A549 (cell line): ENCODE measurements at regions not wholly inside any gene's neighbourhood (a gene's known extent, or its start where the extent isn't known, plus 50 kb on each side); places are given as distances from the start of the nearest gene placed in this dataset.

Source experiments
- ATAC-seq, 2 experiments: fragments of 200-7000 bp in 1 of 2; fragments of >200 bp in 1 of 2; cut with Nextera tagmentation in 1 of 2; cut with Tn5 transposase in 1 of 2; 3 replicates each; pipeline versions ENCODE4 v1.8.0 to v1.9.1; 2018 to 2020; ENCODE audit warnings: mild to moderate bottlenecking in 1 of 2, moderate library complexity in 1 of 2
- CTCF ChIA-PET: fragments of 300-600 bp; sonication (Branson Sonifier 250); formaldehyde crosslinking; extraction: SDS; loops from one replicate; lab custom pipeline; 2021; ENCODE audit warnings: antibody characterized with exemption, inconsistent platforms; lab: Yijun Ruan, JAX
- POLR2A ChIA-PET: fragments of 350-600 bp; formaldehyde crosslinking; extraction: SDS; loops from one replicate; lab custom pipeline; 2021; ENCODE audit warnings: antibody characterized with exemption, inconsistent platforms; lab: Yijun Ruan, JAX
- DNase-seq, 2 experiments: peaks; one replicate each; pipeline versions ENCODE4 v3.0.0 to v3.0.0-alpha.2; 2011 to 2016; ENCODE audit warnings: low read depth in 1 of 2, low spot score in 1 of 2
- FAIRE-seq: peaks from 2 replicates; lab custom pipeline; 2011; peaks lifted over from hg19 to GRCh38; lab: Jason Lieb, UNC
- H3K27ac ChIP-seq, 2 experiments: fragments of >200 bp; sonication (Bioruptor Twin); formaldehyde crosslinking; 3 replicates each; pipeline ENCODE4 v1.5.1; 2016 to 2017
- H3K4me1 ChIP-seq: fragments of >200 bp; sonication (Bioruptor Twin); formaldehyde crosslinking; 3 replicates; pipeline ENCODE4 v1.6.1; 2016
- H3K4me2 ChIP-seq: fragments of >200 bp; sonication (Bioruptor Twin); formaldehyde crosslinking; 3 replicates; pipeline ENCODE4 v1.6.1; 2016
- H3K4me3 ChIP-seq: fragments of >200 bp; sonication (Bioruptor Twin); formaldehyde crosslinking; 3 replicates; pipeline ENCODE4 v1.5.1; 2016
- H3K9me3 ChIP-seq: fragments of >200 bp; sonication (Bioruptor Twin); formaldehyde crosslinking; 3 replicates; pipeline ENCODE4 v1.6.1; 2016
- BHLHE40 ChIP-seq: IDR thresholded peaks from 2 replicates; pipeline ENCODE4 v1.6.1; 2012; ENCODE audit warnings: low read depth, low read length, inconsistent platforms
- CBX2 ChIP-seq: fragments of 200-600 bp; sonication (generic); IDR thresholded peaks from 2 replicates; pipeline ENCODE4 v1.6.1; 2016; ENCODE audit warnings: low read depth, mild to moderate bottlenecking, borderline replicate concordance
- CBX8 ChIP-seq: fragments of 200-600 bp; sonication (generic); IDR thresholded peaks from 2 replicates; pipeline ENCODE4 v1.6.1; 2016
- CHD2 ChIP-seq: fragments of 150-350 bp; IDR thresholded peaks from 2 replicates; pipeline ENCODE4 v1.6.1; 2014; ENCODE audit warnings: low read length; ENCODE audit not compliant: partially characterized antibody
- EHMT2 ChIP-seq: fragments of 200-600 bp; sonication (generic); IDR thresholded peaks from 2 replicates; pipeline ENCODE4 v1.6.1; 2016; ENCODE audit warnings: antibody characterized with exemption, low read depth, mild to moderate bottlenecking, moderate library complexity
- ELK1 ChIP-seq: fragments of 150-350 bp; IDR thresholded peaks from 2 replicates; pipeline ENCODE4 v1.6.1; 2014; ENCODE audit warnings: low read depth, mild to moderate bottlenecking, low read length
- FOXS1 ChIP-seq: fragments of 250-450 bp; sonication (Bioruptor Pico); IDR thresholded peaks from 2 replicates; pipeline ENCODE4 v1.5.0; 2020; ENCODE audit warnings: mild to moderate bottlenecking, moderate library complexity
- GATA3 ChIP-seq: IDR thresholded peaks from 2 replicates; pipeline ENCODE4 v1.6.1; 2012; ENCODE audit warnings: borderline replicate concordance
- HOXB13 ChIP-seq: fragments of 250-450 bp; sonication (Bioruptor Pico); IDR thresholded peaks from 2 replicates; pipeline ENCODE4 v1.5.0; 2020; ENCODE audit warnings: low read depth, mild to moderate bottlenecking, moderate library complexity
- JUN ChIP-seq, 2 experiments: fragments of >200 bp; sonication (Bioruptor Twin); formaldehyde crosslinking; IDR thresholded peaks; 2 replicates in 1 of 2; 3 replicates in 1 of 2; pipeline ENCODE4 v1.6.1; 2016 to 2017
- KDM1A ChIP-seq: fragments of 200-600 bp; sonication (generic); IDR thresholded peaks from 2 replicates; pipeline ENCODE4 v1.6.1; 2016; ENCODE audit warnings: low read depth, mild to moderate bottlenecking
- KDM5A ChIP-seq: fragments of 200-600 bp; sonication (generic); IDR thresholded peaks from 2 replicates; pipeline ENCODE4 v1.6.1; 2016; ENCODE audit warnings: antibody characterized with exemption, mild to moderate bottlenecking
- MAX ChIP-seq: IDR thresholded peaks from 2 replicates; pipeline ENCODE4 v1.6.1; 2012
- MYC ChIP-seq: IDR thresholded peaks from 2 replicates; pipeline ENCODE4 v1.6.1; 2012; ENCODE audit warnings: mild to moderate bottlenecking, inconsistent platforms, low read length, improper control_type of control experiment, borderline replicate concordance
- POLR2AphosphoS2 ChIP-seq: conservative IDR thresholded peaks from 2 replicates; pipeline ENCODE4 v1.6.1; 2012; ENCODE audit warnings: low read length, improper control_type of control experiment, inconsistent platforms
- RNF2 ChIP-seq: fragments of 200-600 bp; sonication (generic); IDR thresholded peaks from 2 replicates; pipeline ENCODE4 v1.6.1; 2016; ENCODE audit warnings: low read depth, mild to moderate bottlenecking, antibody characterized with exemption, moderate library complexity, borderline replicate concordance
- SMC3 ChIP-seq: fragments of >200 bp; sonication (Bioruptor Twin); formaldehyde crosslinking; IDR thresholded peaks from 3 replicates; pipeline ENCODE4 v1.6.1; 2018; ENCODE audit warnings: inconsistent platforms
- USF2 ChIP-seq: fragments of 450-650 bp; IDR thresholded peaks from 2 replicates; pipeline ENCODE4 v1.6.1; 2014; ENCODE audit warnings: antibody characterized with exemption
- ZSCAN20 ChIP-seq: fragments of 250-450 bp; sonication (Bioruptor Pico); IDR thresholded peaks from 2 replicates; pipeline ENCODE4 v1.8.0; 2022; ENCODE audit warnings: mild to moderate bottlenecking, moderate library complexity
- WGBS: methylation state at CpG from one replicate; pipeline ENCODE4 v1.1.6; 2017; ENCODE audit errors: missing lambda C conversion rate; 5-methylcytosine and 5-hydroxymethylcytosine counted together
- TF ChIP-seq, protein P1 (sequence below): fragments of 200-600 bp; sonication (generic); IDR thresholded peaks from 2 replicates; pipeline ENCODE4 v1.6.1; 2016; ENCODE audit warnings: antibody characterized with exemption, mild to moderate bottlenecking, moderate library complexity
- TF ChIP-seq, protein P2 (sequence below): fragments of 250-450 bp; sonication (Bioruptor Pico); IDR thresholded peaks from 2 replicates; pipeline ENCODE4 v1.5.0; 2021; ENCODE audit warnings: mild to moderate bottlenecking, moderate library complexity, borderline replicate concordance
- TF ChIP-seq, protein P3 (sequence below): IDR thresholded peaks from 2 replicates; pipeline ENCODE4 v1.6.1; 2012; ENCODE audit warnings: low read depth, borderline replicate concordance

DNA sequence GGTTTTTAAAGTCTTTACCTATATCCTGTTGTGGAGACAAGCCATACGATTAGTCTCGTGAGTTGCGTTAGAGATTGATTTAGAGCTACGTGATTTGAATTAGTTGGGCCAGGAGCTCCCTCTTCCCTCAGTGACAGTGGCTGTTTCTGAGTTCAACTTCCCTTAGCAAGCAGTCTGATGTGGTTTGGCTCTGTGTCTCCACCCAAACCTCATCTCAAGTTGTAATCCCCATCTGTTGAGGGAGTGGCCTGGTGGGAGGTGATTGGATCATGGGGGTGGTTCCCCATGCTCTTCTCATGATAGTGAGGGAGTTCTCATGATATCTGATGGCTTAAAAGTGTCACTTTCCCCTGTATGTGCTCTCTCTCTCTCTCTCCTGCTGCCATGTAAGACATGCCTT, 192.9 kb upstream of the PTGFR start:
- 79% methylated on average over 4 of the region's 4 CpGs for WGBS

DNA sequence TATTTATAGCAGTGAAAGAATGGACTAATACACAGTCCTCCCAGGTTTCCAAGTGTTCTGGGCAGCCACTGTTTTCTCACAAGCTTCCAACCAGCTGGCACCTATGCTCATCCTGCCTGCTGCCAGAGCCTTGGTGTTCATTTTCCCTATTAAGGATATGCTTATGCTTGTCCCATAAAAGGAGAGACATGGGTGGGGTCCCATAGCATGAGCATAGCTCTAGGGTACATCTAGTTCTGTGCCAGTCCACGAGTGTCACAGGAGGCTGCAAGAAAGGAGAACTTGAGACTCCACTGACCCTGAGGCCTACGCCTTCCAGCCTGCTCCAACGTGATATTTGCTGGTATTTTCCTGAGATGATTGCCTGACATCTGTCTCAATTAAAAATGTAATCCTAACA, 192.4 kb upstream of the PTGFR start:
- H3K4me2 ChIP-seq, result no peak overlapping the region
- POLR2A ChIA-PET, result no interaction called here
- no peak overlapping the region for H3K4me3 ChIP-seq
- 13% methylated on average over 1 of the region's 3 CpGs for WGBS
- no peaks in the 10 kb centered on the region for H3K4me1 ChIP-seq
- DNase-seq, result no peak
- H3K27ac ChIP-seq, result no peak overlapping the region
- no peak for TF ChIP-seq CBX2
- TF ChIP-seq KDM5A, result no peak
- TF ChIP-seq RNF2, result no peak
- TF ChIP-seq ZSCAN20 (CRISPR knock-in tag), result no peak
- no peak for TF ChIP-seq ELK1
- TF ChIP-seq MAX, result no peak
- no peaks in the 10 kb centered on the region for H3K9me3 ChIP-seq
- CTCF ChIA-PET, result no interaction called here
- ATAC-seq, result no peak
- no peak for FAIRE-seq

More for the DNA sequence above, 192.9 kb upstream of the PTGFR start:
- no peak for FAIRE-seq
- H3K4me1 ChIP-seq, result no peaks in the 10 kb centered on the region
- no peak for TF ChIP-seq FOXS1
- no peak for TF ChIP-seq SMC3
- TF ChIP-seq, protein P1, sequence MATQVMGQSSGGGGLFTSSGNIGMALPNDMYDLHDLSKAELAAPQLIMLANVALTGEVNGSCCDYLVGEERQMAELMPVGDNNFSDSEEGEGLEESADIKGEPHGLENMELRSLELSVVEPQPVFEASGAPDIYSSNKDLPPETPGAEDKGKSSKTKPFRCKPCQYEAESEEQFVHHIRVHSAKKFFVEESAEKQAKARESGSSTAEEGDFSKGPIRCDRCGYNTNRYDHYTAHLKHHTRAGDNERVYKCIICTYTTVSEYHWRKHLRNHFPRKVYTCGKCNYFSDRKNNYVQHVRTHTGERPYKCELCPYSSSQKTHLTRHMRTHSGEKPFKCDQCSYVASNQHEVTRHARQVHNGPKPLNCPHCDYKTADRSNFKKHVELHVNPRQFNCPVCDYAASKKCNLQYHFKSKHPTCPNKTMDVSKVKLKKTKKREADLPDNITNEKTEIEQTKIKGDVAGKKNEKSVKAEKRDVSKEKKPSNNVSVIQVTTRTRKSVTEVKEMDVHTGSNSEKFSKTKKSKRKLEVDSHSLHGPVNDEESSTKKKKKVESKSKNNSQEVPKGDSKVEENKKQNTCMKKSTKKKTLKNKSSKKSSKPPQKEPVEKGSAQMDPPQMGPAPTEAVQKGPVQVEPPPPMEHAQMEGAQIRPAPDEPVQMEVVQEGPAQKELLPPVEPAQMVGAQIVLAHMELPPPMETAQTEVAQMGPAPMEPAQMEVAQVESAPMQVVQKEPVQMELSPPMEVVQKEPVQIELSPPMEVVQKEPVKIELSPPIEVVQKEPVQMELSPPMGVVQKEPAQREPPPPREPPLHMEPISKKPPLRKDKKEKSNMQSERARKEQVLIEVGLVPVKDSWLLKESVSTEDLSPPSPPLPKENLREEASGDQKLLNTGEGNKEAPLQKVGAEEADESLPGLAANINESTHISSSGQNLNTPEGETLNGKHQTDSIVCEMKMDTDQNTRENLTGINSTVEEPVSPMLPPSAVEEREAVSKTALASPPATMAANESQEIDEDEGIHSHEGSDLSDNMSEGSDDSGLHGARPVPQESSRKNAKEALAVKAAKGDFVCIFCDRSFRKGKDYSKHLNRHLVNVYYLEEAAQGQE, result no peak
- TF ChIP-seq MYC, result no peak
- no peak for TF ChIP-seq BHLHE40
- TF ChIP-seq CBX8, result no peak
- TF ChIP-seq, protein P2, sequence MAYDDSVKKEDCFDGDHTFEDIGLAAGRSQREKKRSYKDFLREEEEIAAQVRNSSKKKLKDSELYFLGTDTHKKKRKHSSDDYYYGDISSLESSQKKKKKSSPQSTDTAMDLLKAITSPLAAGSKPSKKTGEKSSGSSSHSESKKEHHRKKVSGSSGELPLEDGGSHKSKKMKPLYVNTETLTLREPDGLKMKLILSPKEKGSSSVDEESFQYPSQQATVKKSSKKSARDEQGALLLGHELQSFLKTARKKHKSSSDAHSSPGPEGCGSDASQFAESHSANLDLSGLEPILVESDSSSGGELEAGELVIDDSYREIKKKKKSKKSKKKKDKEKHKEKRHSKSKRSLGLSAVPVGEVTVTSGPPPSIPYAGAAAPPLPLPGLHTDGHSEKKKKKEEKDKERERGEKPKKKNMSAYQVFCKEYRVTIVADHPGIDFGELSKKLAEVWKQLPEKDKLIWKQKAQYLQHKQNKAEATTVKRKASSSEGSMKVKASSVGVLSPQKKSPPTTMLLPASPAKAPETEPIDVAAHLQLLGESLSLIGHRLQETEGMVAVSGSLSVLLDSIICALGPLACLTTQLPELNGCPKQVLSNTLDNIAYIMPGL (CRISPR knock-in tag), result no peak
- no peak for TF ChIP-seq CHD2
- no peak for TF ChIP-seq HOXB13 (CRISPR knock-in tag)
- TF ChIP-seq EHMT2, result no peak
- TF ChIP-seq USF2, result no peak
- TF ChIP-seq, protein P3, sequence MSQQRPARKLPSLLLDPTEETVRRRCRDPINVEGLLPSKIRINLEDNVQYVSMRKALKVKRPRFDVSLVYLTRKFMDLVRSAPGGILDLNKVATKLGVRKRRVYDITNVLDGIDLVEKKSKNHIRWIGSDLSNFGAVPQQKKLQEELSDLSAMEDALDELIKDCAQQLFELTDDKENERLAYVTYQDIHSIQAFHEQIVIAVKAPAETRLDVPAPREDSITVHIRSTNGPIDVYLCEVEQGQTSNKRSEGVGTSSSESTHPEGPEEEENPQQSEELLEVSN, result no peak
- no peak for TF ChIP-seq KDM1A
- no peak for TF ChIP-seq POLR2AphosphoS2
- no peak for TF ChIP-seq GATA3
- TF ChIP-seq RNF2, result no peak
- TF ChIP-seq JUN (IDR thresholded peaks at IDR 0.05), result no peak
- no peak overlapping the region for H3K4me3 ChIP-seq
- POLR2A ChIA-PET, result no interaction called here
- no peak overlapping the region for H3K27ac ChIP-seq
- H3K9me3 ChIP-seq, result no peaks in the 10 kb centered on the region
- ATAC-seq, result no peak
- no peak for DNase-seq
- CTCF ChIA-PET, result no interaction called here
- no peak overlapping the region for H3K4me2 ChIP-seq
